ENCODE measurements at regions not wholly inside any gene's neighbourhood (a gene's known extent, or its start where the extent isn't known, plus 50 kb on each side); places are given as distances from the start of the nearest gene placed in this dataset.
"Not testable (repeated sequence)": the region's sequence is repeated elsewhere in the genome, so short reads cannot be mapped to it uniquely, and the experiment has no call there.

DNA sequence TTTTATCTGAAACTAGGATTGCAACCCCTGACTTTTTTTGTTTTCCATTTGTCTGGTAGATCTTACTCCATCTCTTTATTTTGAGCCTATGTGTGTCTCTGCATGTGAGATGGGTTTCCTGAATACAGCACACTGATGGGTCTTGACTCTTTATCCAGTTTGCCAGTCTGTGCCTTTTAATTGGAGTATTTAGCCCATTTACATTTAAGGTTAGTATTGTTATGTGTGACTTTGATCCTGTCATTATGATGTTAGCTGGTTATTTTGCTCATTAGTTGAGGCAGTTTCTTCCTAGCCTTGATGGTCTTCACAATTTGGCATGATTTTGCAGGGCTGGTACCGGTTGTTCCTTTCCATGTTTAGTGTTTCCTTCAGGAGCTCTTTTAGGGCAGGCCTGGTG, 148.1 kb upstream of the MAST4 start:
- 95% methylated on average over 1 of the region's 1 CpG for WGBS
- DNase-seq (ENCODE audit: low spot score); H3K4me3 ChIP-seq (ENCODE audit: low read depth in 1 of 3, low read length in 3 of 3); H3K9me3 ChIP-seq (ENCODE audit: control insufficient read depth in 4 of 4, low read length in 3 of 4); H3K27me3 ChIP-seq (ENCODE audit: control insufficient read depth in 4 of 4, insufficient read depth in 4 of 4, low read length in 3 of 4); H3K27ac ChIP-seq (ENCODE audit: low read depth in 1 of 2, low read length in 2 of 2); H3K36me3 ChIP-seq (ENCODE audit: control insufficient read depth in 4 of 4, insufficient read depth in 3 of 4, low read depth in 1 of 4, low read length in 3 of 4); H3K4me1 ChIP-seq (ENCODE audit: control insufficient read depth in 4 of 4, insufficient read depth in 4 of 4, low read length in 3 of 4); H3K9ac ChIP-seq (ENCODE audit: low read depth in 1 of 2, low read length in 2 of 2): not testable (repeated sequence)

GRCh38 chr5:66450237-66450636, 146.0 kb upstream of the MAST4 start:
- no peaks in the 10 kb centered on the region for H3K4me1 ChIP-seq (ENCODE audit: control insufficient read depth in 4 of 4, insufficient read depth in 4 of 4, low read length in 3 of 4)
- H3K9me3 ChIP-seq (ENCODE audit: control insufficient read depth in 4 of 4, low read length in 3 of 4): no peaks in the 10 kb centered on the region
- no peak for DNase-seq (ENCODE audit: low spot score)
- H3K27me3 ChIP-seq (ENCODE audit: control insufficient read depth in 4 of 4, insufficient read depth in 4 of 4, low read length in 3 of 4): no peaks in the 10 kb centered on the region
- WGBS: 90% methylated on average over 6 of the region's 6 CpGs
- no peaks in the 10 kb centered on the region for H3K36me3 ChIP-seq (ENCODE audit: control insufficient read depth in 4 of 4, insufficient read depth in 3 of 4, low read depth in 1 of 4, low read length in 3 of 4)
- no peak overlapping the region for H3K4me3 ChIP-seq (ENCODE audit: low read depth in 1 of 3, low read length in 3 of 3)
- no peak overlapping the region for H3K9ac ChIP-seq (ENCODE audit: low read depth in 1 of 2, low read length in 2 of 2)
- TF ChIP-seq, protein P1, sequence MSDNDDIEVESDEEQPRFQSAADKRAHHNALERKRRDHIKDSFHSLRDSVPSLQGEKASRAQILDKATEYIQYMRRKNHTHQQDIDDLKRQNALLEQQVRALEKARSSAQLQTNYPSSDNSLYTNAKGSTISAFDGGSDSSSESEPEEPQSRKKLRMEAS (IDR thresholded peaks at IDR 0.05): no peak
- TF ChIP-seq RXRA (IDR thresholded peaks at IDR 0.05) (no peak), HNF4A (conservative IDR thresholded peaks at IDR 0.05) (no peak), RAD21 (IDR thresholded peaks at IDR 0.05) (no peak), HNF4G (IDR thresholded peaks at IDR 0.05) (no peak), SP1 (IDR thresholded peaks at IDR 0.05) (no peak), ATF3 (IDR thresholded peaks at IDR 0.05) (no peak), TAF1 (conservative IDR thresholded peaks at IDR 0.05) (no peak), NR2F2 (IDR thresholded peaks at IDR 0.05) (no peak), EGR1 (IDR thresholded peaks at IDR 0.05; ENCODE audit: low read depth in 2 of 2) (no peak)
- TF ChIP-seq, protein P2, sequence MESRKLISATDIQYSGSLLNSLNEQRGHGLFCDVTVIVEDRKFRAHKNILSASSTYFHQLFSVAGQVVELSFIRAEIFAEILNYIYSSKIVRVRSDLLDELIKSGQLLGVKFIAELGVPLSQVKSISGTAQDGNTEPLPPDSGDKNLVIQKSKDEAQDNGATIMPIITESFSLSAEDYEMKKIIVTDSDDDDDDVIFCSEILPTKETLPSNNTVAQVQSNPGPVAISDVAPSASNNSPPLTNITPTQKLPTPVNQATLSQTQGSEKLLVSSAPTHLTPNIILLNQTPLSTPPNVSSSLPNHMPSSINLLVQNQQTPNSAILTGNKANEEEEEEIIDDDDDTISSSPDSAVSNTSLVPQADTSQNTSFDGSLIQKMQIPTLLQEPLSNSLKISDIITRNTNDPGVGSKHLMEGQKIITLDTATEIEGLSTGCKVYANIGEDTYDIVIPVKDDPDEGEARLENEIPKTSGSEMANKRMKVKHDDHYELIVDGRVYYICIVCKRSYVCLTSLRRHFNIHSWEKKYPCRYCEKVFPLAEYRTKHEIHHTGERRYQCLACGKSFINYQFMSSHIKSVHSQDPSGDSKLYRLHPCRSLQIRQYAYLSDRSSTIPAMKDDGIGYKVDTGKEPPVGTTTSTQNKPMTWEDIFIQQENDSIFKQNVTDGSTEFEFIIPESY (IDR thresholded peaks at IDR 0.05): no peak
- H3K27ac ChIP-seq (ENCODE audit: low read depth in 1 of 2, low read length in 2 of 2): no peak overlapping the region

- no peak overlapping the region for H3K9ac ChIP-seq (ENCODE audit: low read depth in 1 of 2, low read length in 2 of 2)
- DNase-seq (ENCODE audit: low spot score): no peak
- WGBS: 78% methylated on average over 2 of the region's 2 CpGs
- no peaks in the 10 kb centered on the region for H3K4me1 ChIP-seq (ENCODE audit: control insufficient read depth in 4 of 4, insufficient read depth in 4 of 4, low read length in 3 of 4)
- no peaks in the 10 kb centered on the region for H3K9me3 ChIP-seq (ENCODE audit: control insufficient read depth in 4 of 4, low read length in 3 of 4)
- no peak overlapping the region for H3K27ac ChIP-seq (ENCODE audit: low read depth in 1 of 2, low read length in 2 of 2)
- no peak for TF ChIP-seq TAF1 (conservative IDR thresholded peaks at IDR 0.05)
- TF ChIP-seq GABPA (IDR thresholded peaks at IDR 0.05 in 1 of 2, conservative IDR thresholded peaks at IDR 0.05 in 1 of 2): no peak
- no peak for TF ChIP-seq HNF4A (conservative IDR thresholded peaks at IDR 0.05)
- no peak for TF ChIP-seq ATF3 (IDR thresholded peaks at IDR 0.05)
- TF ChIP-seq, protein P2 (IDR thresholded peaks at IDR 0.05): no peak
- no peak for TF ChIP-seq FOXA1 (IDR thresholded peaks at IDR 0.05)
- TF ChIP-seq FOXA2 (IDR thresholded peaks at IDR 0.05): no peak
- TF ChIP-seq, protein P1 (IDR thresholded peaks at IDR 0.05): no peak
- no peak for TF ChIP-seq JUND (IDR thresholded peaks at IDR 0.05)
- no peak for TF ChIP-seq RXRA (IDR thresholded peaks at IDR 0.05)
- no peak for TF ChIP-seq HNF4G (IDR thresholded peaks at IDR 0.05)
- TF ChIP-seq YY1 (IDR thresholded peaks at IDR 0.05): no peak
- no peak for TF ChIP-seq NR2F2 (IDR thresholded peaks at IDR 0.05)
- TF ChIP-seq, protein P3, sequence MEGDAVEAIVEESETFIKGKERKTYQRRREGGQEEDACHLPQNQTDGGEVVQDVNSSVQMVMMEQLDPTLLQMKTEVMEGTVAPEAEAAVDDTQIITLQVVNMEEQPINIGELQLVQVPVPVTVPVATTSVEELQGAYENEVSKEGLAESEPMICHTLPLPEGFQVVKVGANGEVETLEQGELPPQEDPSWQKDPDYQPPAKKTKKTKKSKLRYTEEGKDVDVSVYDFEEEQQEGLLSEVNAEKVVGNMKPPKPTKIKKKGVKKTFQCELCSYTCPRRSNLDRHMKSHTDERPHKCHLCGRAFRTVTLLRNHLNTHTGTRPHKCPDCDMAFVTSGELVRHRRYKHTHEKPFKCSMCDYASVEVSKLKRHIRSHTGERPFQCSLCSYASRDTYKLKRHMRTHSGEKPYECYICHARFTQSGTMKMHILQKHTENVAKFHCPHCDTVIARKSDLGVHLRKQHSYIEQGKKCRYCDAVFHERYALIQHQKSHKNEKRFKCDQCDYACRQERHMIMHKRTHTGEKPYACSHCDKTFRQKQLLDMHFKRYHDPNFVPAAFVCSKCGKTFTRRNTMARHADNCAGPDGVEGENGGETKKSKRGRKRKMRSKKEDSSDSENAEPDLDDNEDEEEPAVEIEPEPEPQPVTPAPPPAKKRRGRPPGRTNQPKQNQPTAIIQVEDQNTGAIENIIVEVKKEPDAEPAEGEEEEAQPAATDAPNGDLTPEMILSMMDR (IDR thresholded peaks at IDR 0.05; ENCODE audit: low read depth, low read length, missing input control): no peak
- H3K4me3 ChIP-seq (ENCODE audit: low read depth in 1 of 3, low read length in 3 of 3): no peak overlapping the region
- H3K27me3 ChIP-seq (ENCODE audit: control insufficient read depth in 4 of 4, insufficient read depth in 4 of 4, low read length in 3 of 4): no peaks in the 10 kb centered on the region
- no peaks in the 10 kb centered on the region for H3K36me3 ChIP-seq (ENCODE audit: control insufficient read depth in 4 of 4, insufficient read depth in 3 of 4, low read depth in 1 of 4, low read length in 3 of 4)
Observed at GRCh38 chr5:66450988-66451387, 145.2 kb upstream of the MAST4 start.

All from liver (tissue), 8 donors.